K562 (cell line): ENCODE measurements at regions not wholly inside any gene's neighbourhood (a gene's known extent, or its start where the extent isn't known, plus 50 kb on each side); places are given as distances from the start of the nearest gene placed in this dataset.

Experiments used
- ATAC-seq: fragments of 200-7000 bp; cut with Tn5 transposase; 3 replicates; pipeline ENCODE4 v1.9.1; 2020; ENCODE audit warnings: moderate library complexity
- BruUV-seq: library from RNA; stranded (reverse); fragments of 400-500 nt; replicated peaks from 2 replicates; lab custom pipeline; 2021; lab: Mats Ljungman, UMichigan
- CTCF ChIA-PET: fragments of 300-600 bp; formaldehyde crosslinking; extraction: SDS; loops from one replicate; lab custom pipeline; 2021; ENCODE audit warnings: low intra/inter-chr PET ratio; lab: Yijun Ruan, JAX
- POLR2A ChIA-PET: fragments of 300-600, 350-650 bp; sonication (Branson Sonifier 250); formaldehyde crosslinking; extraction: SDS; loops from one replicate; lab custom pipeline; 2021; ENCODE audit warnings: antibody characterized with exemption, inconsistent platforms; lab: Yijun Ruan, JAX
- DNase-seq, 4 experiments: peaks; one replicate each; pipeline versions ENCODE4 v3.0.0 to v3.0.0-alpha.2; 2011 to 2018; ENCODE audit warnings: low spot score in 3 of 4, mixed read lengths in 3 of 4; ENCODE audit errors: extremely low read depth in 1 of 4
- FAIRE-seq: peaks from 2 replicates; lab custom pipeline; 2011; peaks lifted over from hg19 to GRCh38; lab: Jason Lieb, UNC
- H2AFZ ChIP-seq: 2 replicates; pipeline ENCODE4 v1.6.0; 2011; ENCODE audit warnings: low read depth, low read length, control low read depth, inconsistent platforms
- H3K27ac ChIP-seq: fragments of 200-600 bp; 3 replicates; pipeline ENCODE4 v1.8.0; 2011; ENCODE audit warnings: low read depth, mild to moderate bottlenecking, control low read depth, inconsistent platforms, low read length, moderate library complexity, mixed read lengths; ENCODE audit errors: extremely low read depth
- H3K27me3 ChIP-seq, 2 experiments: fragments of 300-600 bp in 1 of 2; 2 replicates in 1 of 2; 3 replicates in 1 of 2; pipeline versions ENCODE4 v1.6.0 to v1.8.0; 2011; ENCODE audit warnings: inconsistent platforms in 2 of 2, low read length in 2 of 2, mild to moderate bottlenecking in 1 of 2, mixed read lengths in 1 of 2, moderate library complexity in 1 of 2; ENCODE audit not compliant: control insufficient read depth in 2 of 2, insufficient read depth in 2 of 2
- H3K36me3 ChIP-seq: fragments of 300-600 bp; 3 replicates; pipeline ENCODE4 v1.8.0; 2011; ENCODE audit warnings: mild to moderate bottlenecking, low read length, inconsistent platforms; ENCODE audit not compliant: control insufficient read depth, insufficient read depth
- H3K4me1 ChIP-seq, 2 experiments: fragments of 200-600 bp in 1 of 2; replicated peaks in 1 of 2; 2 replicates in 1 of 2; 3 replicates in 1 of 2; pipeline versions ENCODE4 v1.5.1 to v1.8.0; 2011; ENCODE audit warnings: inconsistent platforms in 2 of 2, low read length in 2 of 2, mild to moderate bottlenecking in 1 of 2, mixed read lengths in 1 of 2, moderate library complexity in 1 of 2; ENCODE audit not compliant: control insufficient read depth in 2 of 2, insufficient read depth in 2 of 2
- H3K4me2 ChIP-seq: 2 replicates; pipeline ENCODE4 v1.6.1; 2011; ENCODE audit warnings: low read length, control low read depth, inconsistent platforms, mixed read lengths; ENCODE audit not compliant: insufficient read depth
- H3K4me3 ChIP-seq: fragments of 200-600 bp; sonication (generic), shearing (Covaris generic); 2 replicates; pipeline ENCODE4 v1.5.1; 2016; ENCODE audit warnings: control low read depth, inconsistent platforms
- H3K79me2 ChIP-seq: fragments of 200-600 bp; 3 replicates; pipeline ENCODE4 v1.8.0; 2011; ENCODE audit warnings: low read length, inconsistent platforms; ENCODE audit not compliant: control insufficient read depth, insufficient read depth
- H3K9ac ChIP-seq, 2 experiments: 2 replicates each; pipeline versions ENCODE4 v1.6.0 to v1.6.1; 2011; ENCODE audit warnings: low read depth in 2 of 2, low read length in 2 of 2, control low read depth in 1 of 2, inconsistent platforms in 1 of 2, mild to moderate bottlenecking in 1 of 2, mixed read lengths in 1 of 2; ENCODE audit not compliant: insufficient read depth in 1 of 2
- H3K9me1 ChIP-seq: one replicate; pipeline ENCODE4 v1.6.0; 2011; ENCODE audit warnings: inconsistent platforms, mild to moderate bottlenecking, low read length, moderate library complexity; ENCODE audit not compliant: control insufficient read depth, insufficient read depth
- H3K9me3 ChIP-seq: replicated peaks from 2 replicates; pipeline ENCODE4 v1.5.1; 2011; ENCODE audit warnings: low read depth, low read length, inconsistent platforms; ENCODE audit not compliant: control insufficient read depth, insufficient read depth
- H4K20me1 ChIP-seq: replicated peaks from 2 replicates; pipeline ENCODE4 v1.6.1; 2011; ENCODE audit warnings: low read length, inconsistent platforms, mixed read lengths; ENCODE audit not compliant: control insufficient read depth, insufficient read depth
- CBX2 ChIP-seq: fragments of 200-600 bp; sonication (generic); IDR thresholded peaks from one replicate; pipeline ENCODE4 v1.6.1; 2012; ENCODE audit warnings: mild to moderate bottlenecking, low read length, inconsistent platforms; ENCODE audit not compliant: insufficient read depth, poor library complexity, severe bottlenecking
- GABPB2 ChIP-seq: fragments of 250-450 bp; sonication (Bioruptor Pico); conservative IDR thresholded peaks from 2 replicates; pipeline ENCODE4 v1.5.1; 2021; ENCODE audit warnings: mild to moderate bottlenecking
- IFI16 ChIP-seq: fragments of 250-450 bp; sonication (Bioruptor Pico); IDR thresholded peaks from 2 replicates; pipeline ENCODE4 v2.1.2; 2022; ENCODE audit warnings: mild to moderate bottlenecking, inconsistent platforms
- KLF16 ChIP-seq: IDR thresholded peaks from 2 replicates; pipeline ENCODE4 v1.6.1; 2016; ENCODE audit warnings: antibody characterized with exemption
- NFIC ChIP-seq: fragments of 450-650 bp; IDR thresholded peaks from 2 replicates; pipeline ENCODE4 v1.6.1; 2017; ENCODE audit warnings: mild to moderate bottlenecking, inconsistent platforms
- SREBF1 ChIP-seq: fragments of 150-350 bp; IDR thresholded peaks from 2 replicates; pipeline ENCODE4 v1.6.1; 2014; ENCODE audit warnings: antibody characterized with exemption, low read depth, low read length, borderline replicate concordance
- YY1 ChIP-seq, 3 experiments: IDR thresholded peaks; 2 replicates each; pipeline ENCODE4 v1.6.1; 2011; ENCODE audit warnings: low read length in 2 of 3, mild to moderate bottlenecking in 2 of 3, moderate library complexity in 2 of 3, borderline replicate concordance in 1 of 3, control low read depth in 1 of 3, low read depth in 1 of 3; ENCODE audit not compliant: insufficient read depth in 3 of 3, insufficient replicate concordance in 2 of 3, control insufficient read depth in 1 of 3, insufficient read length in 1 of 3; ENCODE audit errors: extremely low read depth in 1 of 3
- ZBTB17 ChIP-seq: fragments of 450-650 bp; formaldehyde crosslinking; IDR thresholded peaks from 2 replicates; pipeline ENCODE4 v1.4.0; 2020; ENCODE audit warnings: mild to moderate bottlenecking
- ZNF23 ChIP-seq: fragments of 250-450 bp; sonication (Bioruptor Pico); IDR thresholded peaks from 2 replicates; pipeline ENCODE4 v1.4.0; 2020; ENCODE audit warnings: mild to moderate bottlenecking
- ZNF274 ChIP-seq: IDR thresholded peaks from 2 replicates; pipeline ENCODE4 v1.6.1; 2011; ENCODE audit warnings: low read depth, mild to moderate bottlenecking, low read length, moderate library complexity, borderline replicate concordance
- ZNF79 ChIP-seq: fragments of 250-450 bp; sonication (Bioruptor Pico); IDR thresholded peaks from 2 replicates; pipeline ENCODE4 v1.4.0; 2020; ENCODE audit warnings: low read depth, mild to moderate bottlenecking, moderate library complexity
- ZNF830 ChIP-seq: fragments of 250-450 bp; sonication (Bioruptor Pico); IDR thresholded peaks from 2 replicates; pipeline ENCODE4 v1.5.0; 2021; ENCODE audit warnings: mild to moderate bottlenecking
- in situ Hi-C: fragments of 300-500 bp; cut with MboI; formaldehyde crosslinking; loops from 4 replicates; pipeline ENCODE4 v1.15.0; 2018; ENCODE audit warnings: inconsistent platforms, mixed read lengths
- intact Hi-C: fragments of 100-400 bp; cut with micrococcal nuclease; formaldehyde crosslinking; loops from 2 replicates; pipeline ENCODE4 v1.14.2; 2022
- TF ChIP-seq, protein P1 (sequence below): sonication (generic); formaldehyde crosslinking; IDR thresholded peaks from 2 replicates; pipeline ENCODE4 v1.8.1; 2023; ENCODE audit warnings: mild to moderate bottlenecking, missing genetic modification reagents
- TF ChIP-seq, protein P2 (sequence below): fragments of 450-650 bp; IDR thresholded peaks from 2 replicates; pipeline ENCODE4 v1.7.0; 2016; ENCODE audit warnings: borderline replicate concordance
- TF ChIP-seq, protein P3 (sequence below): fragments of 250-450 bp; sonication (Bioruptor Pico); IDR thresholded peaks from 2 replicates; pipeline ENCODE4 v1.5.0; 2021

DNA sequence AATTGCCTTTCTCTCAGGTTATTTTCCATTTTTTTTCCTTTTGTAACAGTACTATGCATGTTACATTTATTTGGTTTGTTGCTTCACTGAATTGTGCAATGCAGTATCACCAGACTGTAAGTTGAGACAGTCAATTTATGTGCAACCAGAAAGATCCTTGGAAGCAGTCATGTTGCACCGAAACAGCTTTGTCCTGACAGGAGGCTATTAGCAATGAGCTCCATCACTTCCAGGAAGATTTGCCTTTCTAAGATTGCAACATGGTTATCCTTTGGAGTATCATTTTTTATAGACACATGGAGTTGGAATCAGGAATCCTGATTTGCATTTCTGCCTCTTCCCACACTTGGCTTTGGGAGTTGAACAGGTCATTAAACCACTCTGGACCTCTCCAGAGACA, 84.5 kb upstream of the ST6GALNAC5 start (continued):
- TF ChIP-seq, protein P1, sequence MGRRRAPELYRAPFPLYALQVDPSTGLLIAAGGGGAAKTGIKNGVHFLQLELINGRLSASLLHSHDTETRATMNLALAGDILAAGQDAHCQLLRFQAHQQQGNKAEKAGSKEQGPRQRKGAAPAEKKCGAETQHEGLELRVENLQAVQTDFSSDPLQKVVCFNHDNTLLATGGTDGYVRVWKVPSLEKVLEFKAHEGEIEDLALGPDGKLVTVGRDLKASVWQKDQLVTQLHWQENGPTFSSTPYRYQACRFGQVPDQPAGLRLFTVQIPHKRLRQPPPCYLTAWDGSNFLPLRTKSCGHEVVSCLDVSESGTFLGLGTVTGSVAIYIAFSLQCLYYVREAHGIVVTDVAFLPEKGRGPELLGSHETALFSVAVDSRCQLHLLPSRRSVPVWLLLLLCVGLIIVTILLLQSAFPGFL: no peak
- no peak for TF ChIP-seq NFIC
- TF ChIP-seq, protein P2, sequence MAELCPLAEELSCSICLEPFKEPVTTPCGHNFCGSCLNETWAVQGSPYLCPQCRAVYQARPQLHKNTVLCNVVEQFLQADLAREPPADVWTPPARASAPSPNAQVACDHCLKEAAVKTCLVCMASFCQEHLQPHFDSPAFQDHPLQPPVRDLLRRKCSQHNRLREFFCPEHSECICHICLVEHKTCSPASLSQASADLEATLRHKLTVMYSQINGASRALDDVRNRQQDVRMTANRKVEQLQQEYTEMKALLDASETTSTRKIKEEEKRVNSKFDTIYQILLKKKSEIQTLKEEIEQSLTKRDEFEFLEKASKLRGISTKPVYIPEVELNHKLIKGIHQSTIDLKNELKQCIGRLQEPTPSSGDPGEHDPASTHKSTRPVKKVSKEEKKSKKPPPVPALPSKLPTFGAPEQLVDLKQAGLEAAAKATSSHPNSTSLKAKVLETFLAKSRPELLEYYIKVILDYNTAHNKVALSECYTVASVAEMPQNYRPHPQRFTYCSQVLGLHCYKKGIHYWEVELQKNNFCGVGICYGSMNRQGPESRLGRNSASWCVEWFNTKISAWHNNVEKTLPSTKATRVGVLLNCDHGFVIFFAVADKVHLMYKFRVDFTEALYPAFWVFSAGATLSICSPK: no peak
- no peak for TF ChIP-seq ZNF79 (CRISPR knock-in tag)
- no peak for TF ChIP-seq KLF16
- no peak for TF ChIP-seq ZNF23 (CRISPR knock-in tag)

DNA sequence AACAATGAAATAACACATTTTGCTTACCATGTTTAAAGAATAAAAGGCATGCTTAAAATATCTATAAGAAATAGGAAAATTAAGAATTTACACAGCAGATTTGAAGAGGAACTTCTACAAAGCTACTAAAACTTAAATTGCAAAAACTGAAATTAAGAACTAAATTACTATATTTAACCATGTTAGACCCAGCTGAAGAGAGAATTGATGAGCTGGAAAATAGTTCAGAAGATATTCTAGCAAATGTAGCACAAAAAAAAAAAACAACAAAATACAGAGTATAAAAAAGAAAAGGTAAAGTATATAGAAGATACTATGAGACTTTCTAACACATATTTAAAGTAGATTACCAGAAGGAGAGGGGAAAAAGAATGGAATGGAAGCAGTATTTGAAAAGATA, 82.8 kb upstream of the ST6GALNAC5 start:
- no peak for ATAC-seq
- H3K79me2 ChIP-seq: no peaks in the 10 kb centered on the region
- no peaks in the 10 kb centered on the region for H3K27me3 ChIP-seq
- ChIA-PET POLR2A (no interaction called here), CTCF (no interaction called here)
- no peaks in the 10 kb centered on the region for H3K4me1 ChIP-seq
- no peak overlapping the region for H2AFZ ChIP-seq
- no peak overlapping the region for H3K9ac ChIP-seq
- no peak overlapping the region for H3K4me2 ChIP-seq
- H3K36me3 ChIP-seq: no peaks in the 10 kb centered on the region
- no peak for FAIRE-seq
- H3K9me3 ChIP-seq: no peaks in the 10 kb centered on the region; the same call in 1 of the 2 replicates
- H4K20me1 ChIP-seq: no peaks in the 10 kb centered on the region
- H3K4me3 ChIP-seq: no peak overlapping the region
- H3K27ac ChIP-seq: no peak overlapping the region
- no peak for DNase-seq
- intact Hi-C loops (no loop called here), in situ Hi-C loops (no loop called here)
- no peaks in the 10 kb centered on the region for H3K9me1 ChIP-seq
- BruUV-seq: no TSS peak
- TF ChIP-seq ZBTB17 (CRISPR knock-in tag): no peak
- no peak for TF ChIP-seq CBX2
- no peak for TF ChIP-seq SREBF1
- TF ChIP-seq IFI16 (CRISPR knock-in tag): no peak
- no peak for TF ChIP-seq ZNF830 (CRISPR knock-in tag)
- TF ChIP-seq, protein P3, sequence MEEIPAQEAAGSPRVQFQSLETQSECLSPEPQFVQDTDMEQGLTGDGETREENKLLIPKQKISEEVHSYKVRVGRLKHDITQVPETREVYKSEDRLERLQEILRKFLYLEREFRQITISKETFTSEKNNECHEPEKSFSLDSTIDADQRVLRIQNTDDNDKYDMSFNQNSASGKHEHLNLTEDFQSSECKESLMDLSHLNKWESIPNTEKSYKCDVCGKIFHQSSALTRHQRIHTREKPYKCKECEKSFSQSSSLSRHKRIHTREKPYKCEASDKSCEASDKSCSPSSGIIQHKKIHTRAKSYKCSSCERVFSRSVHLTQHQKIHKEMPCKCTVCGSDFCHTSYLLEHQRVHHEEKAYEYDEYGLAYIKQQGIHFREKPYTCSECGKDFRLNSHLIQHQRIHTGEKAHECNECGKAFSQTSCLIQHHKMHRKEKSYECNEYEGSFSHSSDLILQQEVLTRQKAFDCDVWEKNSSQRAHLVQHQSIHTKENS (CRISPR knock-in tag): no peak
- TF ChIP-seq GABPB2 (CRISPR knock-in tag): no peak
- TF ChIP-seq YY1 (IDR thresholded peaks at IDR 0.05; ENCODE audit: borderline replicate concordance in 1 of 3, control insufficient read depth in 1 of 3, extremely low read depth in 1 of 3, insufficient read depth in 3 of 3, insufficient read length in 1 of 3, insufficient replicate concordance in 2 of 3, low read depth in 1 of 3, low read length in 2 of 3): no peak
- TF ChIP-seq ZNF274: no peak
